ENCODE measurements at regions not wholly inside any gene's neighbourhood (a gene's known extent, or its start where the extent isn't known, plus 50 kb on each side); places are given as distances from the start of the nearest gene placed in this dataset.

DNA sequence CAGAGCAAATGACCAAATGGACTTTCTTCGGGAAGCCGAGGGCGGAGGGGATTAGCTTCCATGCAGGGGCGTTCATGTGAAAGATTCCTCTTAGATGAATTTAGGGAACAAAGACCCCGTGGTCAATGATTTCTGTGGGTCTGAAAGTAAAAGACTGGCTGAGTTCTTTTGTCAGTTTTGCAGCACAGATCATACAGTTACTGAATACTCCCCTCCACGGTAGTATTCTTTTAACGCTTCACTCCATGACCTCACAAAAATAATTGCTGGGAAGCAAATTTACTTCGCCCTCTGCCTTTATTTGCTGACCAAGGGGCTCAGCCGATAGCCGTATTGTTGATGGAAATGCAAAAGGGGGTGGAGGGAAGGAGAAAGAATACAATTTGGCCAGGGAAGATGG, 86.0 kb upstream of the SALL4 start:
- no peak overlapping the region for H3K4me3 ChIP-seq (ENCODE audit: low read depth, low read length)
- DNase-seq (ENCODE audit: low read depth), result no peak
- TF ChIP-seq, protein P1, sequence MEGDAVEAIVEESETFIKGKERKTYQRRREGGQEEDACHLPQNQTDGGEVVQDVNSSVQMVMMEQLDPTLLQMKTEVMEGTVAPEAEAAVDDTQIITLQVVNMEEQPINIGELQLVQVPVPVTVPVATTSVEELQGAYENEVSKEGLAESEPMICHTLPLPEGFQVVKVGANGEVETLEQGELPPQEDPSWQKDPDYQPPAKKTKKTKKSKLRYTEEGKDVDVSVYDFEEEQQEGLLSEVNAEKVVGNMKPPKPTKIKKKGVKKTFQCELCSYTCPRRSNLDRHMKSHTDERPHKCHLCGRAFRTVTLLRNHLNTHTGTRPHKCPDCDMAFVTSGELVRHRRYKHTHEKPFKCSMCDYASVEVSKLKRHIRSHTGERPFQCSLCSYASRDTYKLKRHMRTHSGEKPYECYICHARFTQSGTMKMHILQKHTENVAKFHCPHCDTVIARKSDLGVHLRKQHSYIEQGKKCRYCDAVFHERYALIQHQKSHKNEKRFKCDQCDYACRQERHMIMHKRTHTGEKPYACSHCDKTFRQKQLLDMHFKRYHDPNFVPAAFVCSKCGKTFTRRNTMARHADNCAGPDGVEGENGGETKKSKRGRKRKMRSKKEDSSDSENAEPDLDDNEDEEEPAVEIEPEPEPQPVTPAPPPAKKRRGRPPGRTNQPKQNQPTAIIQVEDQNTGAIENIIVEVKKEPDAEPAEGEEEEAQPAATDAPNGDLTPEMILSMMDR (IDR thresholded peaks at IDR 0.05; ENCODE audit: low read depth, low read length, missing control alignments), result no peak

DNA sequence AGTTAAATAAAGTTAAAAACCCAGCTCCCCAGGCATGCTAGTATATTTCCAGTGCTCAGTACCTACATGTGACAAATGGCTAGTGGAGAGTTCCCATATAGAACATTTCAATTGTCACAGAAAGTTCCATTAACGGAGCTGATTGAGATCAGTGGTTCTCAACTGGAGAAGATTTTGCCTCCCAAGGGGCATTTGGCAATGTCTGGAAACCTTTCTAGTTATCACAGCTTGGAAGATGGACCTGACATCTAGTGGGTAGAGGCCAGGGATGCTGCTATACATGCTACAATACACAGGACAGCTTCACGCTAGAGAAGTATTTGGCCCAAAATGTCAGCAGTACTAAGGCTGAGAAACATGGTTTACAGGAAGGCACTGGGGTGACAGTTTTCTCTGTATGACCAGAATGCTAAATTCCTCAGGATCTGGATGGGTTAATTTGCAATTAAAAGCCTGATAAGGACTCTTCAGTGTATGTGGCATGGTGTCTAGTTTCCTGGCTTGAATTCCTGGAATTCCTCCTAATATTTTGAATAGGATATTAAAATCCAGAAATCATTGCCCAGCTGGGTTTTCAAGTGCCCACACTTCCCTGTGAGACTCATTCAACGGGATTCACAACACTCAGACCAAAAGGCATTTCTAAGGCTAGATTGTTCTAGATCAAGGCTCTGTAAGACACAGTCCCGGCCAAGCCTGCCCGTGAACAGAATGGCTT, 84.7 kb upstream of the SALL4 start:
- TF ChIP-seq, protein P1 (IDR thresholded peaks at IDR 0.05; ENCODE audit: low read depth, low read length, missing control alignments), result no peak
- DNase-seq (ENCODE audit: low read depth), result no peak
- no peak overlapping the region for H3K4me3 ChIP-seq (ENCODE audit: low read depth, low read length)

DNA sequence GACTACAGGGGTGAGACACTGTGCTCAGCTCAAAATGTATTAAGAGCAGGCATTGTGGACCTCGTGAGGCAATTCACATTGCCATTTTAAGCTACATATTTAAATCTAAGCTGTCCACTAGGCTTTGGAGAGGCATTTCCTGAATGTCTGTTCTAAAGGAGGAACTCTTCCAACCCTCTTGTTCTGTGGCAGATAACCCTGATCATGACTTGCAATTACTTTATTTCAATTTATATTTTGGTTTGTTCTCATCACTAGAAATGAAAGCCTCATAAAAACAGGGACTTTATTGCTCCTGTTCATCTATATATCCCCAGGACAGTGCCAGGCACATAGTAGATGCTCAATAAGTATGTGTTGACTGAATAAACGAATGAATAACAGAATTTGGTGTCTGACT, 84.0 kb upstream of the SALL4 start:
- no peak overlapping the region for H3K4me3 ChIP-seq (ENCODE audit: low read depth, low read length)
- no peak for DNase-seq (ENCODE audit: low read depth)
- TF ChIP-seq, protein P1 (IDR thresholded peaks at IDR 0.05; ENCODE audit: low read depth, low read length, missing control alignments), result no peak

DNA sequence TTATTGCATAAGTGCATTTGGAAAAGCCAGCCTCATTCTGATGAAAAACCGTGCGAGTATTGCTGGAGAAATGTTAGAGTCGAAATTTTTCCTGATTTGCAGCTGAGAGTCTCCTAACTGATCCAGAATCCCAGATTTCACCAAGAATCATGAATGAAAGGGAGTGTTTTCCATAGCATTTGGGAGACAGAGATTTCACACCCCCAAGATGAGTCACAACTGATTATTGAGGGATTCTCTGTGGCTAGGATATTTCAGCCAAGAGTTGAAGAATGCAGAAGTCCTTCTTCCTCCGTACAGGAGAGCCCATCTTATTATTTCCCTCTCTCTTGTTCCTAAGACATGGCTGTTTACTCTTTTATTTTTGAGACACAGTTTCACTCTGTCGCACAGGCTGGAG, 82.2 kb upstream of the SALL4 start:
- H3K4me3 ChIP-seq (ENCODE audit: low read depth, low read length), result no peak overlapping the region
- TF ChIP-seq, protein P1 (IDR thresholded peaks at IDR 0.05; ENCODE audit: low read depth, low read length, missing control alignments), result no peak
- DNase-seq (ENCODE audit: low read depth), result no peak

DNA sequence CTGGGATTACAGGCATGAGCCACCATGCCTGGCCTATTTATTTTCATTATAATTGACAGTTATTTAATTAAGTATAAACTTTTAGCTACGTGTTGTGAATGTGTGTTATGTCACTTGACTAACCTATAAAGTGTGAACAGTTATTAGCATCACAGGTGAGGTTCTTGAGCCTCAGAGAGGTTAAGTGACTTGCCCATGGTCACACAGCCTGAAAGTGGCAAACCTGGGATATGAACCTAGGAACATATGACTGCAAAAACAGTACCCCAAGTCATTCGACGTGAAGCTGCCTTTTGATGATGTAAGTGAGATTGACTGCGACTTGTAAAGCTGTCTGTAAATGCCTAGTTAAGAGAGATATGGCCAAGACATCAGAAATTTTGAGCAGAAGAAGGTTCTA, 77.9 kb upstream of the SALL4 start:
- TF ChIP-seq, protein P1 (IDR thresholded peaks at IDR 0.05; ENCODE audit: low read depth, low read length, missing control alignments), result no peak
- DNase-seq (ENCODE audit: low read depth), result no peak
- no peak overlapping the region for H3K4me3 ChIP-seq (ENCODE audit: low read depth, low read length)

DNA sequence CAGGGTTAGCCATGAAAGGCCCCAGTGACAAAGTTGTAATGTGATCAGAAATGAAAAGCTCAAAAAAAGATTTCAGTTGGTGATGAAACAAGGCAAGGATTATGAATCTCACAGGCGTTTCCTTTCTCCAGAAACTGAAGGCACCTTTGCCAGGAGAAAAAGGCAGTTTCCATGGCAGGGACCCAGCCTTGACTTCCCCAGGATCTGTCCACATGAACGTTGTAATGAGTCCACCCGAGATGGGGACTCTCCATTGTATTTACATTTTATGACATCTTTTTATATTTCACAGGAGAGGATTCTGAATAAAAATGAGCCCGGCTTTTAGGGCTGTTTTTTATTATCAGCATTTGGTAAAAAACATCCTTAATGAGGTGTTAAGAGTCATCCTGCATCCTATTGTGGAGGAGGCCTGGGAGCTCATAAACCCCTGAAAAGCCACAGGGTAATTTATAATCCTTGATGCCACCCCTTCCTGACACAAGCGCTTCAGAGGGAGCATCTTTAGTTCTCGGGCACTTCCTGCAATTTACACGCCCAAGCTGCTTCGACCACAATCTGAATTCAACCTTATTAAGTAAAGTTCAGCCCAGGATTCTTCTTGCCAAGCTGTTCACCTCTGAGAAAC, 74.1 kb upstream of the SALL4 start:
- TF ChIP-seq, protein P1 (IDR thresholded peaks at IDR 0.05; ENCODE audit: low read depth, low read length, missing control alignments), result no peak
- DNase-seq (ENCODE audit: low read depth), result no peak
- no peak overlapping the region for H3K4me3 ChIP-seq (ENCODE audit: low read depth, low read length)

DNA sequence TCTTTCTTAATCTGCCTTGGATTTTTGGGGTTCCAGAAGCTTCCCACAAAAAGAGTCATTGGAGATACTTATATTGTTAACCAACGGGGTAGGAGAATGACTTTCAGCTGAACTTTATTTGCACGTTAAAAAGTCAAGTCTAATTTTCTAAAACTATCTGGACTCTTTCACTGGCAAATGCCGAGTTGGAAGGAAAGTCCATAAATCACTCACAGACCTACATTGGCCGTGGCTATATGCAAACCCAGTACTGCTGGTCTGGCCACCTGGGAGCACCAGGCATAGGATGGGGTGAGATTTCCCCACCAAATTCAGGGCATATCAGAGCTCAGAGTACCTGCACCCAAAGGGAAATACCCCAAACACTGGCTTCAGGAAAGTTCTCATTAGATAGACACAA, 71.3 kb upstream of the SALL4 start:
- DNase-seq (ENCODE audit: low read depth), result no peak
- TF ChIP-seq, protein P1 (IDR thresholded peaks at IDR 0.05; ENCODE audit: low read depth, low read length, missing control alignments), result no peak
- H3K4me3 ChIP-seq (ENCODE audit: low read depth, low read length), result no peak overlapping the region
